ENCODE measurements at regions not wholly inside any gene's neighbourhood (a gene's known extent, or its start where the extent isn't known, plus 50 kb on each side); places are given as distances from the start of the nearest gene placed in this dataset.
"Not testable (repeated sequence)": the region's sequence is repeated elsewhere in the genome, so short reads cannot be mapped to it uniquely, and the experiment has no call there.

GRCh38 chr7:55702831-55703230, 130.5 kb upstream of the VOPP1 start:
- not testable (repeated sequence) for H3K27me3 ChIP-seq; H3K36me3 ChIP-seq; H3K4me1 ChIP-seq; H3K4me3 ChIP-seq; H3K27ac ChIP-seq; DNase-seq (ENCODE audit: low spot score in 2 of 2); H3K9me3 ChIP-seq
- WGBS: 79% methylated on average over 6 of the region's 6 CpGs

- 100% methylated on average over 3 of the region's 5 CpGs for WGBS
- not testable (repeated sequence) for H3K36me3 ChIP-seq; H3K27me3 ChIP-seq; H3K9me3 ChIP-seq; DNase-seq (ENCODE audit: low spot score in 2 of 2); H3K27ac ChIP-seq; H3K4me1 ChIP-seq; H3K4me3 ChIP-seq
These were observed 127.1 kb upstream of the VOPP1 start for GRCh38 chr7:55699450-55699842.

- not testable (repeated sequence) for H3K4me1 ChIP-seq; H3K4me3 ChIP-seq; H3K9me3 ChIP-seq; H3K27ac ChIP-seq; DNase-seq (ENCODE audit: low spot score in 2 of 2); H3K36me3 ChIP-seq; H3K27me3 ChIP-seq
- 84% methylated on average over 11 of the region's 14 CpGs for WGBS
These were observed 126.5 kb upstream of the VOPP1 start for GRCh38 chr7:55698607-55699449.

DNA sequence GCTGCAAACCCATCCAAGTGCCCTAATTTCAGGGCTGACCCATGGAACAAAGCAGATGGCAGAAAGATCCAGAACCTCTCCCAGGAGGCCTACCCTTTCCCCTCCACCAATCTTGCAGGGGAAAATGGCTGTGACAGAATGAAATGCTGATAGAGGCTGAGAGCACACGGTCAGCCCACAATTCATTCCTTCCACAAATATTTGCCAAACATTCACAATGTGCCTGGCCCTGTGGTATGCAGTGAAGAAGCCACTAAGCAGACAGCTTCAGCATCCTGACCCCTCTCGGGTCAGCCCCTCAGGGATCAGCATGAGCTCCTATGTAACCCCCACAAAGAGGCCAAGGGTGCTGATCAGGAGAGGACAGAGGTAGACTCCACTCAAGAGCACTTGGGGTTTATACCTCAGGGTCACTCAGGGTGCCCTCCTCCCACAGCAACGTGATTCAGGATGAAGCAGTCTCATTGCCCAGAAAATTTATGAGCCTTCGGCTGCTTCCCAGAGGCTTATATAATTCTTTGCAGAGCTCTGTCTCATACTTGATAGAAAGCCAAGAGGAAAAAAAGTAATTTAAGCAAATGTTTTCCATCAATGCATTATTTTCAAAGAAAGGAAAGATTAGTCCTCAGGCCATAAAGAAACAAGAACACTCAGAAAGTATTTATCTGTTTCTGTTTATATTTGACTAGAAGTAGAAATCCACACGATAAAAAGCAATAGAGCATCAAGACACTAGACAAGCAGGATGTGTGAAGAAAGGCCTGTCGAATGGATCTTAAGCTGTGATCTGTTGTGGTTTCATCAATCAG, 123.8 kb upstream of the VOPP1 start:
- not testable (repeated sequence) for H3K4me3 ChIP-seq; H3K27me3 ChIP-seq; H3K27ac ChIP-seq; H3K9me3 ChIP-seq; H3K4me1 ChIP-seq; H3K36me3 ChIP-seq; DNase-seq (ENCODE audit: low spot score in 2 of 2)
- 25% methylated on average over 5 of the region's 6 CpGs for WGBS

DNA sequence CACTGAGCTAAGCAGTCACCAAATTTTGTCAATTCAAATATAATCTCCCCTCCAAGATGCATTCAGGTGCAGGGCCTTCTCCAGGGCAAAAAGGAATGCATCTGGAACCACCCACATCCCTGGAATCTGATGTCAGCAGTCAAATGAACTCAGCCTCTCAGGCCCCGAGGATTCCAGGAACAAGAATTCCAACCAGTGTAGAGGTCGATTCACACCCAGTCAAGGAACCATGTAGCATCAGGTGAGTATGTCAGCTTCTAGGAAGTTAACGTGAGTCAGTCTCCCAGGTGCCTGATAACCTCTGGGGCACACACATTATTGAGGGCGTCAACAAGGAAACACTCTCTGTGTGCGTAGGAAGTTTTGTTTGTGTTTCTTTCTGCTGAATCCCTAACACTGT, 122.2 kb upstream of the VOPP1 start:
- H3K4me1 ChIP-seq; H3K9me3 ChIP-seq; H3K4me3 ChIP-seq; DNase-seq (ENCODE audit: low spot score in 2 of 2); H3K27ac ChIP-seq; H3K27me3 ChIP-seq; H3K36me3 ChIP-seq: not testable (repeated sequence)
- 59% methylated on average over 5 of the region's 5 CpGs for WGBS

DNA sequence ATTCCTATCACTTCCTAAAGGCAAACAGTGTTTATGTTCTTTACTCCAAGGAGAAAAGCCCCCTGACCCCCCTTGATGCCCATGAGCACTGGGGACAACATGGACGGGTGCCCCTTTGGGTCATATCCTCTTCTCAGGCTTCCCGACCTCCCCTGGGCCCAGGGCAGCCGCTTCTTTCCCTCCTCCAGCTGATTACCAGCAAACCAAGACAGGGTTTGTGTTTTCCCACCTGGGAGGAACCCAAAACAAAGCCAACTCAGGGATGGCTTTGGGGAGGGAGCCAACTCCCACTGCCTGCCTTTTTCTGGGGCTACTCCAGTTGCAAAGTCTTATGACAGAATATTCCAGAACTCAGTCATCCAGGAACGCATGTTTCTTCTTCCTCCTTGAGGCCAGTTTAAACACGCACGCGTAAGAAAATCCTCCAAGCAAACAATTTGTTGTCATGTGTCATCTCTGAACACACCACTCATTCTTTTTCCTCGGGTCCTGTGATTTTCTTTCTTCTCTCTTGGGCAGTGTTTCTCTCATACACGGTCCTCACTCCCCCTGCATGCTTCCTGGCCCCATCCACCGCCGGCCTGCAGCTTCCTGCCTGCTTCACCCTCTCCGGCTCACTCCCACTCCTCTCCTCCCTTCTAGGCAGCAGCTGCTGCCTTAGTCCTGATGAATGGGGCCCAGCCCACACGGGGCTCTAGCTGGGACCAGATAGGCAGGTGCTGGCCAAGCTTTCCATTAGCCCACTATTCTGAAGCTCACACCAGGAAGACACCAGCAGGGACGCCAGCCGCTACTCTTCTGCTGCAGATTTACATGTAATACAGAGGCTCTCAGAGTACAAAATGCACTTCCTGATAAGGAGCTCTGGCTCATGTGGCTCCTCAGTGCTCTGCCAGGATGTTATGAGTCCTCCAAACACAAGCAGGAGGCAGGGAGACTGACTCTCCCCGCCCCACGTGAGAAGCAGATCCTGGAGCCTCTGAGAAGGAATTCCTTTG, 116.7 kb upstream of the VOPP1 start:
- H3K9me3 ChIP-seq; H3K27me3 ChIP-seq; H3K4me3 ChIP-seq; H3K36me3 ChIP-seq; DNase-seq (ENCODE audit: low spot score in 2 of 2): not testable (repeated sequence)
- 28% methylated on average over 16 of the region's 17 CpGs for WGBS
- peak overlapping the region; percentile 65 for H3K27ac ChIP-seq
- H3K4me1 ChIP-seq: peaks cover 11% of the 10 kb centered on the region

GRCh38 chr7:55688261-55688660, 116.0 kb upstream of the VOPP1 start:
- H3K4me1 ChIP-seq: peaks cover 11% of the 10 kb centered on the region
- H3K4me3 ChIP-seq; H3K27me3 ChIP-seq; H3K36me3 ChIP-seq; H3K27ac ChIP-seq; DNase-seq (ENCODE audit: low spot score in 2 of 2); H3K9me3 ChIP-seq: not testable (repeated sequence)
- WGBS: 62% methylated on average over 3 of the region's 3 CpGs

DNA sequence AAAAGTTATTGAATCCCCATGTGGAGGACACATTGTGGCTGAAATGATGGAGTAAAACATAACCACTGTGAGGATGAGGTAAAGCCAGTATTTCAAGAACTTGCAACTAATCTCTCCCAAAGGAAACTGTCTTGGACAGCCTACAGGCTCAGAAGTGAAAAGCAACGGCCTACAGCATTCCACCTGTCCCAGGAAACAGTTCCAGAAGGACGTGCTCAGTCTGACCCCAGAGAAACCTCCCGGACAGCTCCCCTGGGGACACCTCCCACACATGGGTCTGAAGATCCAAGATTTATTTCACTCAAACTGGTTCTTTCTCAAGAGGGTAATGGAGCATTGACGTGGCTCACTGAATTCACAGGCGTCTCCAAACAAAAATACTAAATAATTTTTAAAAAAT, 115.0 kb upstream of the VOPP1 start:
- H3K4me1 ChIP-seq: peaks cover 11% of the 10 kb centered on the region
- H3K9me3 ChIP-seq; H3K27ac ChIP-seq; H3K4me3 ChIP-seq; H3K27me3 ChIP-seq; DNase-seq (ENCODE audit: low spot score in 2 of 2); H3K36me3 ChIP-seq: not testable (repeated sequence)
- WGBS: 91% methylated on average over 3 of the region's 5 CpGs

- peaks cover 11% of the 10 kb centered on the region for H3K4me1 ChIP-seq
- H3K27ac ChIP-seq; H3K9me3 ChIP-seq; H3K4me3 ChIP-seq; H3K36me3 ChIP-seq; DNase-seq (ENCODE audit: low spot score in 2 of 2); H3K27me3 ChIP-seq: not testable (repeated sequence)
- WGBS: 95% methylated on average over 7 of the region's 7 CpGs
These were observed 114.5 kb upstream of the VOPP1 start for GRCh38 chr7:55686771-55687170.

DNA sequence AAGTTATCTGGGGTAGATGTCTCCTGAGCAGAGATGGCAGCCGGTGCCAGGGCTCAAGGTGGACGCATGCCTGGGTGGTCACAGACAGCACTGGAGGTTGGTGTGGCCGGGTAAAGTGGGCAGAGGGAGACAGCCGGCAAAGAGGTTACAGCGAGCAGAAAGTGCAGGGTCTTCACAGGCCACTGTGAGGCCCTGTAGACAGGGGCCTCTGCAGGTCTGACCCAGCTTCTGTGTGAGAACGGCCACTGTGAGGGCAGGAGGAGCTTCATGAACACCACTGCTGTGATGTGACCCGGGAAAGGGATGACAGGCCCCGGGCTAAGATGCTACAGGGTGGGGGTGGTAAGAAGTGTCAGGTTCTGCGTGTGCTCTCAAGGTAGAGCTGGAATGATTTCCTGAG, 111.2 kb upstream of the VOPP1 start:
- not testable (repeated sequence) for H3K9me3 ChIP-seq; H3K27me3 ChIP-seq; H3K27ac ChIP-seq; H3K36me3 ChIP-seq; H3K4me1 ChIP-seq; H3K4me3 ChIP-seq; DNase-seq (ENCODE audit: low spot score in 2 of 2)
- WGBS: 92% methylated on average over 9 of the region's 9 CpGs

DNA sequence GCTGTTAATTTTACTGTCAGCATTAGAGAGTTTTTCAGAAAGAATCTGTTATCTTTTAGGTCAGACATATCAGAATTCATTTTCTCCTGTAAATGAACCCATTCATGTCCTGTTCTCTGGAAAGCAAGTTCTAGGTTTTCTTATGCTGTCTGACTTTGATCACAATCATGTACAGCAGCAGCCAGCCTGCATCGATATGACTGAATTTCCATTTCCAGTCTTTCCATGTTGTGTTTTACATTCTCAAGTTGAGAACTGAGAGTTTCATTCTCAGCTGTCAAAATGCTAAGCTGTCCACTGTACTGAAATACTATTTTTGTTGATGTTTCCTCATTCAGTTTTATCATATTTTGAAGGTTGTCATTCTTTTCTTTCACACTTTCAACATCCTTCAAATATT, 103.3 kb upstream of the VOPP1 start:
- H3K36me3 ChIP-seq; H3K9me3 ChIP-seq; H3K27ac ChIP-seq; H3K4me3 ChIP-seq; H3K4me1 ChIP-seq; DNase-seq (ENCODE audit: low spot score in 2 of 2); H3K27me3 ChIP-seq: not testable (repeated sequence)
- 75% methylated on average over 1 of the region's 1 CpG for WGBS

- not testable (repeated sequence) for H3K27me3 ChIP-seq; DNase-seq (ENCODE audit: low spot score in 2 of 2); H3K4me1 ChIP-seq; H3K9me3 ChIP-seq; H3K4me3 ChIP-seq; H3K27ac ChIP-seq; H3K36me3 ChIP-seq
These were observed 101.2 kb upstream of the VOPP1 start for GRCh38 chr7:55673525-55673924.

DNA sequence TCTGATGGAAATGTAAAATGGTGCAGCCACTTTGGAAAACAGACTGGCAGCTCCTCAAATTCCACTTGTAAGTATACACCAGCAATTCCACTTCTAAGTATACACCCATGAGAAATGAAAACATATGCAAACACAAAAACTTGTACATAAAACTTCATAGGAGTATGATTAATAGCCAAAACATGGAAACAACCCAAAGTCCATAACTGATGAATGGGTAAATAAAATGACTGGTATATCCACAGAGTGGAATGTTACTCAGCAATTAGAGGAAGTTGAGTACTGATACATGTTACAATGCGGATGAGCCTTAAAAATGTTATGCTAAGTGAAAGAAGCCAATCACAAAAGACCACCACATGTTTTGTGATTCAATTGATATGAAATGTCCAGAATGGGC, 99.8 kb upstream of the VOPP1 start:
- not testable (repeated sequence) for H3K9me3 ChIP-seq

More for the DNA sequence above, 99.8 kb upstream of the VOPP1 start:
- H3K4me3 ChIP-seq; H3K36me3 ChIP-seq; DNase-seq (ENCODE audit: low spot score in 2 of 2); H3K4me1 ChIP-seq; H3K27ac ChIP-seq; H3K27me3 ChIP-seq: not testable (repeated sequence)
- WGBS: 80% methylated on average over 1 of the region's 1 CpG

Measured in suprapubic skin (tissue), 4 donors.